ENCODE measurements at regions not wholly inside any gene's neighbourhood (a gene's known extent, or its start where the extent isn't known, plus 50 kb on each side); places are given as distances from the start of the nearest gene placed in this dataset.

DNA sequence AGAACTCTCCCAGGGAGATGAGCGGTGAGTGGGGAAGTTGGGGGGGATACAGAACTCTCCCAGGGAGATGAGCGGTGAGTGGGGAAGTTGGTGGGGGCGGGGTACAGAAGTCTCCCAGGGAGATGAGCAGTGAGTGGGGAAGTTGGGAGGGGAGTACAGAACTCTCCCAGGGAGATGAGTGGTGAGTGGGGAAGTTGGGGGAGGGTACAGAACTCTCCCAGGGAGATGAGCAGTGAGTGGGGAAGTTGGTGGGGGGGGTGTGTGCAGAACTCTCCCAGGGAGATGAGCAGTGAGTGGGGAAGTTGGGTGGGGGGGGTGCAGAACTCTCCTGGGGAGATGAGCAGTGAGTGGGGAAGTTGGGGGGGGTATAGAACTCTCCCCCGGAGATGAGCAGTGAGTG lies 186.5 kb downstream of the SHANK2 start:
- H3K4me2 ChIP-seq (ENCODE audit: low read length, poor library complexity, severe bottlenecking), result no peak overlapping the region
- no peak overlapping the region for H3K4ac ChIP-seq (ENCODE audit: low read depth in 1 of 2, low read length in 2 of 2)
- H3K14ac ChIP-seq (ENCODE audit: low read length in 2 of 2), result no peak overlapping the region
- H3K23ac ChIP-seq (ENCODE audit: low read length in 2 of 2), result no peak overlapping the region
- H3K79me1 ChIP-seq (replicated peaks; ENCODE audit: low read length, poor library complexity, severe bottlenecking), result no peaks in the 10 kb centered on the region
- no peak overlapping the region for H3K9ac ChIP-seq (ENCODE audit: low read length)
- H2BK12ac ChIP-seq (ENCODE audit: low read length in 2 of 2), result no peak overlapping the region
- H2BK15ac ChIP-seq (ENCODE audit: low read depth, poor library complexity, severe bottlenecking), result no peak overlapping the region
- WGBS, result 84% methylated on average over 3 of the region's 4 CpGs
- H2AFZ ChIP-seq (ENCODE audit: low read depth, low read length), result no peak overlapping the region
- H2AK5ac ChIP-seq (ENCODE audit: low read length, severe bottlenecking), result no peak overlapping the region
- H2BK120ac ChIP-seq (ENCODE audit: low read depth, low read length), result no peak overlapping the region
- no peak overlapping the region for H4K91ac ChIP-seq (ENCODE audit: low read length)
- no peaks in the 10 kb centered on the region for H3K27me3 ChIP-seq (ENCODE audit: control insufficient read depth in 1 of 2, insufficient read depth in 1 of 2, low read length in 2 of 2)
- no peaks in the 10 kb centered on the region for H3K9me3 ChIP-seq (ENCODE audit: control insufficient read depth, low read length)
- no peak overlapping the region for H3K4me3 ChIP-seq (ENCODE audit: insufficient read depth in 1 of 2, low read depth in 1 of 2, low read length in 2 of 2)
- H4K8ac ChIP-seq (ENCODE audit: low read length), result no peak overlapping the region
- no peak for DNase-seq
- H3K18ac ChIP-seq (ENCODE audit: low read depth in 1 of 2, low read length in 2 of 2), result no peak overlapping the region
- H3K4me1 ChIP-seq (ENCODE audit: control insufficient read depth, insufficient read depth, low read depth, low read length), result peaks cover 2% of the 10 kb centered on the region
- H2BK5ac ChIP-seq (ENCODE audit: low read depth, low read length, poor library complexity, severe bottlenecking), result no peak overlapping the region
- no peak overlapping the region for H3K27ac ChIP-seq (ENCODE audit: low read length, poor library complexity, severe bottlenecking)
- peaks cover 0 to 2% of the 10 kb centered on the region in 2 experiments for H3K36me3 ChIP-seq (ENCODE audit: control insufficient read depth in 1 of 2, insufficient read depth in 2 of 2, low read depth in 1 of 2, low read length in 2 of 2)

DNA sequence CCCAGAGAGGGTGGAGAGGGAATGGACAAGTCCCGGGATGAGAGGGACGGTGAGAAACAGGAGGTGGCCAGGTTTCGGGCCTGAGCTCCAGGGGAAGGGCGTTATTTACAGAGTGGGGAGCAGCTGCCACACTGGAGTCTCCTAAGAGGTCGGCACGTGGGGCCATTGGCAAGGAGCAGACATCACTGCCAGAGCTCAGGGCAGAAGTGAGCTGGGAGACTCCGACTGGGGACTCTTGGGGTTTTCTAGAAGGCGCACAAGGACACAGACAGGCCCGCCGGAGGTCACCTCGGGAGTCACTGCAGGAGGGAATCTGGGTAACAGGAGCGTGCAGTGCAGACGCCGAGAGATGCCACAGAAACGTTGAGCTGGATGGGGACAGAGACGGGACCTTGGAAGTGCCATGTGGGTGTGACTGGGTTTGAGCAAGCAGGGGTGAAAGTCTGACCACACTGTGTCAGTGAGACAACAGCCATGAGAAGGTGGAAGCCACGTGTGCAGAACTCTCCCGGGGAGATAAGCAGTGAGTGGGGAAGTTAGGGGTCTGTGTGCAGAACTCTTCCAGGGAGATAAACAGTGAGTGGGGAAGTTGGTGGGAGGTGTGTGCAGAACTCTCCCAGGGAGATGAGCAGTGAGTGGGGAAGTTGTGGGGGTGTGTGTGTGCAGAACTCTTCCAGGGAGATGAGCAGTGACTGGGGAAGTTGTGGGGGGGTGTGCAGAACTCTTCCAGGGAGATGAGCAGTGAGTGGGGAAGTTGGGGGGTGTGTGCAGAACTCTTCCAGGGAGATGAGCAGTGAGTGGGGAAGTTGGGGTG lies 187.5 kb downstream of the SHANK2 start:
- Histone ChIP-seq H3K4me2 (ENCODE audit: low read length, poor library complexity, severe bottlenecking) (no peak overlapping the region), H3K4me3 (ENCODE audit: insufficient read depth in 1 of 2, low read depth in 1 of 2, low read length in 2 of 2) (no peak overlapping the region), H4K8ac (ENCODE audit: low read length) (no peak overlapping the region), H3K9ac (ENCODE audit: low read length) (no peak overlapping the region), H2BK120ac (ENCODE audit: low read depth, low read length) (no peak overlapping the region), H4K91ac (ENCODE audit: low read length) (no peak overlapping the region), H2BK15ac (ENCODE audit: low read depth, poor library complexity, severe bottlenecking) (no peak overlapping the region), H3K14ac (ENCODE audit: low read length in 2 of 2) (no peak overlapping the region), H3K18ac (ENCODE audit: low read depth in 1 of 2, low read length in 2 of 2) (no peak overlapping the region), H3K36me3 (ENCODE audit: control insufficient read depth in 1 of 2, insufficient read depth in 2 of 2, low read depth in 1 of 2, low read length in 2 of 2) (no peaks in the 10 kb centered on the region), H2AFZ (ENCODE audit: low read depth, low read length) (no peak overlapping the region), H3K4me1 (ENCODE audit: control insufficient read depth, insufficient read depth, low read depth, low read length) (peaks cover 5% of the 10 kb centered on the region), H2AK5ac (ENCODE audit: low read length, severe bottlenecking) (no peak overlapping the region), H3K79me1 (replicated peaks; ENCODE audit: low read length, poor library complexity, severe bottlenecking) (no peaks in the 10 kb centered on the region), H2BK12ac (ENCODE audit: low read length in 2 of 2) (no peak overlapping the region), H3K9me3 (ENCODE audit: control insufficient read depth, low read length) (no peaks in the 10 kb centered on the region), H3K27ac (ENCODE audit: low read length, poor library complexity, severe bottlenecking) (no peak overlapping the region), H3K23ac (ENCODE audit: low read length in 2 of 2) (no peak overlapping the region), H3K4ac (ENCODE audit: low read depth in 1 of 2, low read length in 2 of 2) (no peak overlapping the region), H3K27me3 (ENCODE audit: control insufficient read depth in 1 of 2, insufficient read depth in 1 of 2, low read length in 2 of 2) (no peaks in the 10 kb centered on the region), H2BK5ac (ENCODE audit: low read depth, low read length, poor library complexity, severe bottlenecking) (no peak overlapping the region)
- DNase-seq, result no peak
- 80% methylated on average over 18 of the region's 18 CpGs for WGBS

DNA sequence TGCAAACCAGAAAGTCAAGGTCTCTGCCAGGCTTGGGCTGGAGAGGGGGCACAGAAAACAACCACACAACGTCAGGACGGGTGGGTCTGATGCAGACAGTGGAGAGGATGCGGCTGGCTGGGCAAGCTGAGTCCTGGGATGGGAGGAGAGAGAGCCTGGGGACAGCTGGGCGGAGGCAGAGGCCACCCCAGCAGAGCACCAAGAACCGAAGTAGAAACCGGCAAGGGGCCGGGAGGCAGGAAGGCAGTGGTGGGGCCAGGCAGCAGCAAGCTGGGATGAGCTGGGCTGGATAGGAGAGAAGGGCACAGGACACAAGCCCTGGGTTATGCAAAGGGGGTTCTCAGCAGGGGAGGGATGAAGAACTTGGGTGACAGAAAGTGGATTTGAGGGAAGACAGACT lies 188.2 kb downstream of the SHANK2 start:
- Histone ChIP-seq H4K8ac (ENCODE audit: low read length) (no peak overlapping the region), H3K18ac (ENCODE audit: low read depth in 1 of 2, low read length in 2 of 2) (no peak overlapping the region), H3K9ac (ENCODE audit: low read length) (no peak overlapping the region), H3K27me3 (ENCODE audit: control insufficient read depth in 1 of 2, insufficient read depth in 1 of 2, low read length in 2 of 2) (no peaks in the 10 kb centered on the region), H3K4me1 (ENCODE audit: control insufficient read depth, insufficient read depth, low read depth, low read length) (peaks cover 5% of the 10 kb centered on the region), H3K9me3 (ENCODE audit: control insufficient read depth, low read length) (no peaks in the 10 kb centered on the region), H3K4ac (ENCODE audit: low read depth in 1 of 2, low read length in 2 of 2) (no peak overlapping the region), H3K14ac (ENCODE audit: low read length in 2 of 2) (no peak overlapping the region), H3K4me2 (ENCODE audit: low read length, poor library complexity, severe bottlenecking) (no peak overlapping the region), H4K91ac (ENCODE audit: low read length) (no peak overlapping the region), H2AFZ (ENCODE audit: low read depth, low read length) (no peak overlapping the region), H3K79me1 (replicated peaks; ENCODE audit: low read length, poor library complexity, severe bottlenecking) (no peaks in the 10 kb centered on the region), H3K36me3 (ENCODE audit: control insufficient read depth in 1 of 2, insufficient read depth in 2 of 2, low read depth in 1 of 2, low read length in 2 of 2) (no peaks in the 10 kb centered on the region), H3K27ac (ENCODE audit: low read length, poor library complexity, severe bottlenecking) (no peak overlapping the region), H2BK5ac (ENCODE audit: low read depth, low read length, poor library complexity, severe bottlenecking) (no peak overlapping the region), H2BK120ac (ENCODE audit: low read depth, low read length) (no peak overlapping the region), H2BK15ac (ENCODE audit: low read depth, poor library complexity, severe bottlenecking) (no peak overlapping the region), H2BK12ac (ENCODE audit: low read length in 2 of 2) (no peak overlapping the region), H2AK5ac (ENCODE audit: low read length, severe bottlenecking) (no peak overlapping the region), H3K23ac (ENCODE audit: low read length in 2 of 2) (no peak overlapping the region), H3K4me3 (ENCODE audit: insufficient read depth in 1 of 2, low read depth in 1 of 2, low read length in 2 of 2) (no peak overlapping the region)
- no peak for DNase-seq
- 82% methylated on average over 7 of the region's 7 CpGs for WGBS

DNA sequence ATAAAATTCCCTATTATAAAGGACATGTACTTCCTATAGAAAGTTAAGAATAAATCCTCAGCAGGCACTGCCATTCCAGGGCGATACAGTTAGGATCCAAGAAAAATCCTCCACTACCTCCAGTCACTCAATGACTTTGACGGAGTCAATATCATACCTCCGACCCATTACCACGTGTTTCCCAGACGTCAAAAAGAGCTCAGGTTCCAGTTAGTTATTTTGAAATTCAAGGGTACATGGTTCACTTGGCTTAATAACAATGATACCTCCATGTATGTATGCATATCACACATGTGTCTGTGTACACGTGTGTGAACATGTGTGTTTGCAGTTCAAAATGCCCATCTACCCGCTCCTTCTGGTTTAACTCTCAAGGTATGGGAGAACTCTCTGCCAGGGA lies 189.2 kb downstream of the SHANK2 start:
- Histone ChIP-seq H3K4me1 (ENCODE audit: control insufficient read depth, insufficient read depth, low read depth, low read length) (peaks cover 5% of the 10 kb centered on the region), H3K4me3 (ENCODE audit: insufficient read depth in 1 of 2, low read depth in 1 of 2, low read length in 2 of 2) (no peak overlapping the region), H3K14ac (ENCODE audit: low read length in 2 of 2) (no peak overlapping the region), H3K27me3 (ENCODE audit: control insufficient read depth in 1 of 2, insufficient read depth in 1 of 2, low read length in 2 of 2) (no peaks in the 10 kb centered on the region), H2BK15ac (ENCODE audit: low read depth, poor library complexity, severe bottlenecking) (no peak overlapping the region), H3K4ac (ENCODE audit: low read depth in 1 of 2, low read length in 2 of 2) (no peak overlapping the region), H3K18ac (ENCODE audit: low read depth in 1 of 2, low read length in 2 of 2) (no peak overlapping the region), H2AK5ac (ENCODE audit: low read length, severe bottlenecking) (no peak overlapping the region), H3K23ac (ENCODE audit: low read length in 2 of 2) (no peak overlapping the region), H3K9ac (ENCODE audit: low read length) (no peak overlapping the region), H2BK120ac (ENCODE audit: low read depth, low read length) (no peak overlapping the region), H3K9me3 (ENCODE audit: control insufficient read depth, low read length) (no peaks in the 10 kb centered on the region), H2AFZ (ENCODE audit: low read depth, low read length) (no peak overlapping the region), H2BK12ac (ENCODE audit: low read length in 2 of 2) (no peak overlapping the region), H2BK5ac (ENCODE audit: low read depth, low read length, poor library complexity, severe bottlenecking) (no peak overlapping the region), H3K36me3 (ENCODE audit: control insufficient read depth in 1 of 2, insufficient read depth in 2 of 2, low read depth in 1 of 2, low read length in 2 of 2) (no peaks in the 10 kb centered on the region), H4K8ac (ENCODE audit: low read length) (no peak overlapping the region), H3K27ac (ENCODE audit: low read length, poor library complexity, severe bottlenecking) (no peak overlapping the region), H3K79me1 (replicated peaks; ENCODE audit: low read length, poor library complexity, severe bottlenecking) (no peaks in the 10 kb centered on the region), H4K91ac (ENCODE audit: low read length) (no peak overlapping the region), H3K4me2 (ENCODE audit: low read length, poor library complexity, severe bottlenecking) (no peak overlapping the region)
- DNase-seq, result no peak
- 91% methylated on average over 4 of the region's 7 CpGs for WGBS
